ENCODE measurements at regions not wholly inside any gene's neighbourhood (a gene's known extent, or its start where the extent isn't known, plus 50 kb on each side); places are given as distances from the start of the nearest gene placed in this dataset.

GRCh38 chr17:77770331-77771105 is 188.0 kb upstream of the TNRC6C start:
- no peak overlapping the region for H3K4me2 ChIP-seq (ENCODE audit: low read length)

GRCh38 chr17:77771145-77771544 is 187.4 kb upstream of the TNRC6C start:
- TF ChIP-seq CTCF (IDR thresholded peaks at IDR 0.05; ENCODE audit: low read depth, low read length) (no peak), EZH2phosphoT487 (IDR thresholded peaks at IDR 0.05; ENCODE audit: low read depth) (no peak)
- Histone ChIP-seq H3K36me3 (replicated peaks; ENCODE audit: low read depth, low read length) (no peaks in the 10 kb centered on the region), H3K27me3 (ENCODE audit: low read depth, low read length) (peaks cover 32% of the 10 kb centered on the region), H3K4me2 (ENCODE audit: low read length) (no peak overlapping the region), H3K4me1 (ENCODE audit: low read length) (no peaks in the 10 kb centered on the region), H3K79me2 (ENCODE audit: low read length) (no peaks in the 10 kb centered on the region), H3K27ac (ENCODE audit: low read length) (no peak overlapping the region), H2AFZ (ENCODE audit: low read depth, low read length) (no peak overlapping the region), H3K9ac (ENCODE audit: low read length) (no peak overlapping the region), H3K4me3 (ENCODE audit: low read length) (no peak overlapping the region), H3K9me3 (ENCODE audit: insufficient read depth, low read length) (no peaks in the 10 kb centered on the region), H4K20me1 (ENCODE audit: insufficient read depth, low read length) (no peaks in the 10 kb centered on the region)

More at GRCh38 chr17:77770331-77771105, 188.0 kb upstream of the TNRC6C start:
- peaks cover 32% of the 10 kb centered on the region for H3K27me3 ChIP-seq (ENCODE audit: low read depth, low read length)
- H3K9me3 ChIP-seq (ENCODE audit: insufficient read depth, low read length) = no peaks in the 10 kb centered on the region
- H3K9ac ChIP-seq (ENCODE audit: low read length) = no peak overlapping the region
- TF ChIP-seq EZH2phosphoT487 (IDR thresholded peaks at IDR 0.05; ENCODE audit: low read depth) (no peak), CTCF (IDR thresholded peaks at IDR 0.05; ENCODE audit: low read depth, low read length) (no peak)
- H3K79me2 ChIP-seq (ENCODE audit: low read length) = no peaks in the 10 kb centered on the region
- H3K4me1 ChIP-seq (ENCODE audit: low read length) = no peaks in the 10 kb centered on the region
- no peak overlapping the region for H3K4me3 ChIP-seq (ENCODE audit: low read length)
- H3K27ac ChIP-seq (ENCODE audit: low read length) = no peak overlapping the region
- H4K20me1 ChIP-seq (ENCODE audit: insufficient read depth, low read length) = no peaks in the 10 kb centered on the region
- no peaks in the 10 kb centered on the region for H3K36me3 ChIP-seq (replicated peaks; ENCODE audit: low read depth, low read length)
- H2AFZ ChIP-seq (ENCODE audit: low read depth, low read length) = no peak overlapping the region

- no peak overlapping the region for H3K9ac ChIP-seq (ENCODE audit: low read length)
- H3K36me3 ChIP-seq (replicated peaks; ENCODE audit: low read depth, low read length) = no peaks in the 10 kb centered on the region
- H3K4me2 ChIP-seq (ENCODE audit: low read length) = no peak overlapping the region
- no peak overlapping the region for H3K4me3 ChIP-seq (ENCODE audit: low read length)
- H3K9me3 ChIP-seq (ENCODE audit: insufficient read depth, low read length) = no peaks in the 10 kb centered on the region
- H3K4me1 ChIP-seq (ENCODE audit: low read length) = no peaks in the 10 kb centered on the region
- H3K27me3 ChIP-seq (ENCODE audit: low read depth, low read length) = peaks cover 32% of the 10 kb centered on the region
- H2AFZ ChIP-seq (ENCODE audit: low read depth, low read length) = no peak overlapping the region
- H4K20me1 ChIP-seq (ENCODE audit: insufficient read depth, low read length) = no peaks in the 10 kb centered on the region
- TF ChIP-seq EZH2phosphoT487 (IDR thresholded peaks at IDR 0.05; ENCODE audit: low read depth) (no peak), CTCF (IDR thresholded peaks at IDR 0.05; ENCODE audit: low read depth, low read length) (no peak)
- no peak overlapping the region for H3K27ac ChIP-seq (ENCODE audit: low read length)
- no peaks in the 10 kb centered on the region for H3K79me2 ChIP-seq (ENCODE audit: low read length)
Measured at GRCh38 chr17:77771587-77771986, 186.9 kb upstream of the TNRC6C start.

- H3K27me3 ChIP-seq (ENCODE audit: low read depth, low read length) = peaks cover 32% of the 10 kb centered on the region
- H3K4me1 ChIP-seq (ENCODE audit: low read length) = no peaks in the 10 kb centered on the region
- H2AFZ ChIP-seq (ENCODE audit: low read depth, low read length) = no peak overlapping the region
- H3K4me3 ChIP-seq (ENCODE audit: low read length) = no peak overlapping the region
- no peak overlapping the region for H3K27ac ChIP-seq (ENCODE audit: low read length)
- no peak overlapping the region for H3K9ac ChIP-seq (ENCODE audit: low read length)
- no peaks in the 10 kb centered on the region for H3K9me3 ChIP-seq (ENCODE audit: insufficient read depth, low read length)
- no peaks in the 10 kb centered on the region for H4K20me1 ChIP-seq (ENCODE audit: insufficient read depth, low read length)
- no peaks in the 10 kb centered on the region for H3K79me2 ChIP-seq (ENCODE audit: low read length)
- TF ChIP-seq EZH2phosphoT487 (IDR thresholded peaks at IDR 0.05; ENCODE audit: low read depth) = no peak
- no peak for TF ChIP-seq CTCF (IDR thresholded peaks at IDR 0.05; ENCODE audit: low read depth, low read length)
- no peak overlapping the region for H3K4me2 ChIP-seq (ENCODE audit: low read length)
- H3K36me3 ChIP-seq (replicated peaks; ENCODE audit: low read depth, low read length) = no peaks in the 10 kb centered on the region
Measured at GRCh38 chr17:77771998-77772397, 186.5 kb upstream of the TNRC6C start.

Measured in OCI-LY3 (cell line).